NCI-H82 treated with DMSO at 0.1 percent for 48 hours (cell line): ENCODE measurements at regions not wholly inside any gene's neighbourhood (a gene's known extent, or its start where the extent isn't known, plus 50 kb on each side); places are given as distances from the start of the nearest gene placed in this dataset.
A peak's percentile ranks its signal among the peaks of the same experiment; 100 is the strongest.
"Not testable (repeated sequence)": the region's sequence is repeated elsewhere in the genome, so short reads cannot be mapped to it uniquely, and the experiment has no call there.

Source experiments
- DNase-seq: peaks from one replicate; lab custom pipeline; 2025; ENCODE audit not compliant: unreplicated experiment; lab: John Stamatoyannopoulos, UW

GRCh38 chr9:39463696-39464095 lies 108.2 kb downstream of the SPATA31A1 start:
- not testable (repeated sequence) for DNase-seq

DNA sequence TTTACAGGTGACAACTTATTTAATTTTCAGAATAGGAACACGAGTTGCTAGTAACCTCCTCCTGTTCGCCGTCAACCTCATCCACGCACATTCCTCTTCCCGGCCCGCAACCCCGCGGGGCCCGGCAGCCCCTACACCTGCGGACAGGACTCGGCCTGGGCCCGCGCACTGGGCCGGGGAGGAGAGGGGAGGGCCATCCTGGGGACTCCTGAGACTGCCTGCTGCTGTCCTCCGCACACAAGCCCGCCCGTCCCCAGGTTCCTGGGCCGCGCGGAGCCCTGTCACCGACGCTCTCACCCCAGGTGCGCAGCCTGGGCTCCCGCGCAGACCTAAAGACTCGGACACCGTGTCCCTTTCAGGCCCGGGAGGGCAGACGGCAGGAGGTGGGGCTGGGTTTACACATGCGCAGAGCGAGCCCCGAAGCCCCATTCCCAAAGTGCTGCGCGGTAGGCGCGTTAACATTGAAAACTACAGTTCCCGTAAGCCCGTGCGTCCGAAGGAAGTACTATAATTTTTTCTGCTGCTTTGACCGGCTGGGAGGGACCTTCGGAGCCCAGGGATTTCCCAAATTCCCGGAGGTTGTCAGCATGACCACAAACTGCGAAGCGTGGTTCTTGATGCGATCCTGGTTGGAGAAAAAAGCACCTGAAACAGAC lies 108.8 kb downstream of the SPATA31A1 start:
- peak; percentile 57 for DNase-seq

DNA sequence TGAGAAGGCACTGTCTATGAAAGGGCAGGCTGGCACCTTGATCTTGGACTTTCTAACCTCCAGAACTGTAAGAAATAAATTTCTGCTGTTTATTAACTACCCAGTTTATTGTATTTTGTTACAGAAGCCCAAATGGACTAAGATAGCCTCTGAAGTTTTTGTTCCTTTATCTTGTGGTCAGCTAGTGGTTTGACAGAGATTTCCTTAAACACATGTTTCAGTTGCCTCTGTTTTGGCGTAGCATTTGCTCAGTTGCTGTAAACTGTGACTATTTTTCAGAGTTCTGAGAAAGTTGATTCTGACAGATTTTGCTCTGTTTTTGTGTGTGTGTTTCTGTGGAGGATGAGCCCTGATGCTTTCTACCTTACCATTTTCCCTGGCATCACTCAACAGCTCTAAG lies 119.0 kb downstream of the SPATA31A1 start:
- DNase-seq: not testable (repeated sequence)

DNA sequence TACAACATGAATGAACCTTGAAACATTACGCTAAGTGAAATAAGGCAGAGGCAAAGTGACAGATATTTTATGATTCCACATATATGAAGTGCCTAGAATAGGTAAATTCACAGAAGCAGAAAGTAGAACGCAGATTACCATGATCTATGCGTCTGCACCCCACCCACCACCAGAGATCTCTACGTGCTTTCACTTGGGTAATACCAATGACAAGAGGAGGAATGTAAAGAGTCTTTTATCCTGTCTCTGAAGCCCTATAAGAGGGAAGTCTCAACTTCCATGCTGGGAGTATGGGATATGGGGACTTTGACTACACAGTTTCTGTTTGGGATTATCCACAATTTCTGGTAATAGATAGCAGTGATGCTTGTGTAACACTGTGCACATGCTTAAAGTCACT lies 127.6 kb downstream of the SPATA31A1 start:
- DNase-seq: not testable (repeated sequence)

- not testable (repeated sequence) for DNase-seq
Measured at GRCh38 chr9:39483880-39484279, 128.4 kb downstream of the SPATA31A1 start.

DNA sequence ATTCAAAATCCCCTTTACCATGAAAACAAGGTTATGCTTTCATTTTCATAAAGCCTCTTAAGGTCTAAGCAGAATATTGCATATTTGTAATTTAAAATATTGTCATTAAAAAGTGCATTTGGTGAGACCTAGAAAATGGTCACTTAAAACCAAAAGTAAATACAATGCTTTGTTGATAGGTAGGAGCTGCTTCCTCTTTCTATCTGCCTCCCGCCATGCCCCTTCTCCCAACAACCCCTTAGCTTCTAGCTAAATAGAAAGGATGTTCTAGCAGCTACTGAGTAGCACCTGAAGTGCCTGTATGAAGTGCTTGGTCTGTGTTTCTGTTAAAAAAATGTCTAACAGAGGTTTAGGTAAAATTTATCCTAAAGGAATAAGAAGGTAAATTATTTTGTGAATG lies 128.8 kb downstream of the SPATA31A1 start:
- not testable (repeated sequence) for DNase-seq

GRCh38 chr9:39487477-39487876 lies 132.0 kb downstream of the SPATA31A1 start:
- DNase-seq: not testable (repeated sequence)

GRCh38 chr9:39496248-39496647 lies 140.8 kb downstream of the SPATA31A1 start:
- not testable (repeated sequence) for DNase-seq

- not testable (repeated sequence) for DNase-seq
Measured at GRCh38 chr9:39503178-39503577, 147.7 kb downstream of the SPATA31A1 start.

DNA sequence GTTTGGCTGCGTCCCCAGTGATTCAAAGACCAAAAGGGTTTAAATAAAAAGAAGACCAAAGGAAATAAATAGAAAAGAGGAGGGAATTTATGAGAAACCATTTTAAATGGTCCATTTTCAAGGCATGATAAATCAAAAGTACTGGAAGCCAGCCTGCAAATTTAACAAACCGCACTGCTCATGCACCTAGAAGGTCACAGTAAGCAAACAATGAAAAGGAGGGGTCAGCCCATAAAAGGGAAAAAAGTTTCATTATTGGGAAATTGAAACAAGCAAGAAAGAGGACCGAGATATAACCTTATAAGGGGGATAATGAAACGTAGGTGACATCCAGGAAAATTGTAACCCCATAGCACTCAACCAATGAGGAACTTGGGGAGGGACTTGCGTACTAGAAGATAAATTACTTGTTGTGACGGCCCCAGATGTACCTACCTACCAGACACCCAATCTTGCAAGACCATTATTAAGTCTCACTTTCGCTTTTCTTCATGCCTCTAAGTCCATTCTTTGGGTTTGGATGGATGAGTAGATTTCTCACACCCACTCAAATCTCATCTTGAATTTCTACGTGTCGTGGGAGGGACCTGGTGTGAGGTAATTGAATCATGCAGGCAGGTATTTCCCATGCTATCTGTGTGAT lies 172.0 kb downstream of the SPATA31A1 start:
- not testable (repeated sequence) for DNase-seq

DNA sequence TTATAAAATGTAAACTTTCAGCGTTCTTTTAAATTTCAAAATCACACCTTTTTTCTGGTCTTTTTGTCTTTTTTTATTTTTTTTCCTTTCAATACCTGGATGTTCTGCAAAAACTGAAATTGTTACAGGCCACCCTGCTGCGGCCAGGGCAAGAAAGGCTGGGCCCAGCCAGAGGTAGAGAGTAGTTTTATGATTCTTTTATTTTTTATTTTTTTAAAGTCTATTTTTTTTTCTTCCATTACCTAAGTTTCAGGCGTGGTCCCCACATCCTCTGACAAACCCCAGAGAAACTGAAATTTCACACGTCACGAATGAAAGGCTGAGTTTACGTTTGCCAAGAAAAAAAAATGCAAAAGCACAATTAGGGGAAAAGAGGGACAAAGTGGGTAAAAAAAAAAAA lies 177.1 kb downstream of the SPATA31A1 start:
- DNase-seq: not testable (repeated sequence)

DNA sequence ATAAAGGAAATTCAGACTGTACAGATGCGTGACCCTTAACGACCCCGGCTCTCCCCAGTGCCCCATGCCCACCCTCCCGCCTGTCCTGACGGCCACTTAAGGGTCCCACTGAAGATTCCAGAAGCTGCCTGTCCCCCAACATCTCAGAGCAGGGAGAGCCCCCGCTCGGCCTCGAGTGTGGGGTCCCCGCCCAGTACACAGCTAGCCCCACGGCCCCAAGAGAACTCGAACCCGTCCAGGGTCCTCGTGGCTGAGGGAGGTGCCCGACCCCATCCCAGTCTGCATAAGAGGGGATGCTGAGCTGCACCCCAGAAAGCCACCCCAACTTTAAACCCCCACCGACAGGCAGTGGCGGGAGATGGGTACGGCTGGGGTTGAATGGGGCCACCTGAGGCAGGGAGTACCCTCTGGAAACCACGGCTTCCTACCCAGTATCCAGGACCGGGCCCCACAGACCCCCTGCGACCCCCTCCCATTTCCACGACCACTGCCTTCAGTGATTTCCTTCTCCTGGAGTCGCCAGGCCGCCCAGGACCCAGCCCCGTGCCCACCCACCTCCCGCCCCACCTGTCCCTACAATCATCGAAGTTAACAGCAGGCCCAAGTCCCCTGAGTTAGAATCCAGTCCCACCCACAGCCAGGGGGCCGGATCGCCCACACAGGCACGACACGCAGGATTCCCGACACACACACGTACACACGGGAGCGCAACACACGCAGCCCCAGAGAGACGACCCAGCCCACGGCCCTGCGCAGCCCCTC lies 177.7 kb downstream of the SPATA31A1 start:
- DNase-seq: not testable (repeated sequence)

DNA sequence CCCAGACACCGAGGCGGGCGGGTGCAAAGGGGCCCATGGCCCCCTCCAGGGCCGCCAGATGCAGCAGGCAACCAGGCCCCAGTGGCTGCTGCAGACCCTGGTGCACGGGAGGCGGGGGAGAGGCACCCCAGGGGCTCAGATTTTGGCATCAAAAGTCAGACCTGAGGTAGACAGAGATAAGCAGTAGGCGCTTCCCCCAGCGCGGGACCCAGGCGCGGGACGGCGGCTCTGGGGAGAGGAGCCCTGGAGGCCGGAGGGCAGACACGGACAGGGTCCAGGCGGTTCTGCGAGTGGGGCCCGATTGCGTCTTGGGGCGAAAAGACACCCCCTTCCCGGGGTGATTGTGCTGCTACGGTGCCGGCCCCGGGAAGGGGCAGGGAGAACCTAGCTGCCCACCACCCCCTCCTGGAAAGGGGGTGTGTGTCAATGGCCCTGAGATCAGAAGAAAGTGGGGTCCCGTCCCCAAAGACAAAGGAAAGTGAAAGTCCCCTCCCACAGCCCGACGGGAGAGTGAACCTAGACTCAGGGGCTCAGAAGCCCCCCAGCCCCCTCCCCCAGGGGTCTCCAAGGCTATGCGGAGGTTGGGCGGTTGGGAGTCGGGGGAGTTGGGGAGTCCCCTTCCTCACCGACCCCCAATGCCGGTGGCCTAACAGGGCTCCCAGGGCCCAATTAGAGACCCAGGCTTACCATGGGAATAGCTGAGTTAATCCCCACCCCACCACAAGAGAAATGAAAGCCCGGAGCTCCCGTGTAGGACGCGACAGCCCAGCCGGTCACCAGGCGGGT lies 178.5 kb downstream of the SPATA31A1 start:
- DNase-seq: not testable (repeated sequence)

DNA sequence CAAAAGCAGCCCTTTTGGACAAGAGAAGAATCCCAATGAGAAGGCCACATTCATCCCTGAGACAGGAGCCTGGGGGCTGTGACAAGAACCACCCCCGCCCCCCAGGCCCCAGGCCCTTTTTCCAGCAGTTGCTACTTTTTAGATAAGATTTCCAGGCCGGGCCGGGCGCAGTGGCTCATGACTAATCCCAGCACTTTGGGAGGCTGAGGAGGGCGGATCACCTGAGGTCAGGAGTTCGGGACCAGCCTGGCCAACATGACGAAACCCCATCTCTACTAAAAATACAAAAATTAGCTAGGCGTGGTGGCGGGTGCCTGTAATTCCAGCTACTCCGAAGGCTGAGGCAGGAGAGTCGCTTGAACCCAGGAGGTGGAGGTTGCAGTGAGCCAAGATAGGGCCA lies 179.4 kb downstream of the SPATA31A1 start:
- not testable (repeated sequence) for DNase-seq

GRCh38 chr9:39542157-39542556 lies 186.7 kb downstream of the SPATA31A1 start:
- not testable (repeated sequence) for DNase-seq

DNA sequence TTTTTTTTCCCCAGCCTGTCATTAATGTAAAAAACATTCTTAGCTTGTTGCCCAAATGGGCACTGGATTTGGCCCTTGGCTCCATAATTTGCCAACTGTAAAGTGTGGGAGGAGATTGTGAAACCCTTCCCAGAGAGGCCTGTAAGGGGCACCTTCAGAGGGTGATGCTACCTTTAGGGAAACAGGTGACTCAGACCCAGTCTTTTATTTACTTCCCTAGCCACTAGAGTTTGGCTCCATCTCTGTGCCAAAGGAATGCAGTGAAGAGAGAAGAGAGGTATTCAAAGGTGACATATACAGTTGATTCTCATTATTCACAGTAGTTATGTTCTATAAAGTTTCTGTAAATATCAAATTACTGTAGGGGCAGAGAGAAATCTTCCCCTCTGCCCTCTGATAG lies 189.6 kb downstream of the SPATA31A1 start:
- DNase-seq: not testable (repeated sequence)

DNA sequence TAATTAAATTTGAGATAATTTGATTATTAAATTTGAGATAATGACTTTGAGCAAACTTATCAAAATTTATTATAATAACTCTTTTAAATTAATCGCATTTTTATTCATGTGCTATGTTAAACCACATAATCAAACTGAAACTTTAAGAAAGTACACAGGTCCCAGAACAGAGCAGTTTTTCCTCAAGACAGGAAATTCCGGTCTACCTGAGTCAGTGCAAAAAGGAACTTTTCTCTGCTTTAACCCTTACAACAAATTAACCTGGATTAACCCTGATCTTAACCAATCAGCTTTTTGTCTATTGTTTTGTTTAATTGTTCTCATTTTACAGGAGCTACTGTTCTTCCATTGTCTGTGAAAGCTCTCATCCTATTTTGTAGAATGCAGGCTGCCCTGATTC lies 195.1 kb downstream of the SPATA31A1 start:
- DNase-seq: not testable (repeated sequence)

DNA sequence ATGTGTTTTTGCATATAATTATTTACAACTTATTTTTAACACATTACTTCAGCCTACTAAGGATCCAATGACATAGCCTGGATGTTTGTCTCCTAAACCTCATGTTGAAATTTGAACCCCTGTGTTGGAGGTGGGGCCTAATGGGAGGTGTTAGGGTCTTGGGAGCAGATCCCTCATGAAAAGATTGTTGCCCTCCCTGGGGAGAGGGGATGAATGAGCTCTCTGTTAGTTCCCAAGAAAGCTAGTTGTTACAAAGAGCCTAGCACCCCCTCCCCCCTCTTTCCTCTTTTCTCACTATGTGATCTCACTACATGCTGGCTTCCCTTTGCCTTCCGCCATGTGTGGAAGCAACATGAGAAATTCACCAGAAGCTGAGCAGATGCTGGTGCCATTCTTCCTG lies 196.1 kb downstream of the SPATA31A1 start:
- DNase-seq: not testable (repeated sequence)

DNA sequence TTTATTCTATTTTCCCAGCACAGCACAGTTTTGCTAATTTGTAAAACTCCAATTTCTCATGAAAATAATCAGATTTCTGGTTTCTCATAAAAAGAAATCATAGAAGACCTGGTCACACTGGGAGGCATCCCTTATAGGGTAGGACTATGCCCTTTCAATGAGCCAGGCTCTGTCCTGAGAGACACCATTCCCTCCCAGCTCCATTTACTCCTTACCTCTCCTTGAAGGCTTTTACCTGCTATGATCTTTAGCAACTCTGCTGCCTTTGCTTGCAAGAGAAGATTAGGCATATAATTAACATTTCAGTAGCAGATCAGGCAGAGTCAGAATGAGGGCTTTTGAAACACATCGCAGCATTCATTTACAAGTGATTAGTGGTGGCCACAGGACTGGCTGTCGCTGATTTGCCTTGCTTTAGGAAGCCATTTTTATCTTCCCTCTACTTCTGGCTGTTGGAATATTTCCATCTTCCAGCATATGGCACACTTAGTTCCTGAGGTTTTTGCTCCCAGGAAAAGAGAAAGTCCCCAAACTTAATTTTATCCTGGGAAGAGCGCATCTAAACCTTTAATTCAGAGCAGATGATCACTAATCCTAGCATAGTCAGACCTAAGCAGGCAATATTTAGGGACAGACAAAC lies 196.9 kb downstream of the SPATA31A1 start:
- not testable (repeated sequence) for DNase-seq

- not testable (repeated sequence) for DNase-seq
Measured at GRCh38 chr9:39554352-39554751, 198.9 kb downstream of the SPATA31A1 start.
